Suprapubic skin (tissue), 3 donors: ENCODE measurements at regions not wholly inside any gene's neighbourhood (a gene's known extent, or its start where the extent isn't known, plus 50 kb on each side); places are given as distances from the start of the nearest gene placed in this dataset.

Source experiments
- CTCF ChIP-seq, 2 donors: fragments of 200-600 bp in 1 of 2; fragments of 450-650 bp in 1 of 2; sonication (generic) in 1 of 2; IDR thresholded peaks; one replicate each; pipeline ENCODE4 v1.5.1; 2016 to 2019; ENCODE audit warnings: antibody characterized with exemption in 2 of 2, mild to moderate bottlenecking in 1 of 2, moderate library complexity in 1 of 2
- POLR2A ChIP-seq, 2 donors: fragments of 450-650 bp; IDR thresholded peaks; one replicate each; pipeline ENCODE4 v1.6.1; 2017; ENCODE audit warnings: antibody characterized with exemption in 2 of 2, mild to moderate bottlenecking in 2 of 2, moderate library complexity in 2 of 2

DNA sequence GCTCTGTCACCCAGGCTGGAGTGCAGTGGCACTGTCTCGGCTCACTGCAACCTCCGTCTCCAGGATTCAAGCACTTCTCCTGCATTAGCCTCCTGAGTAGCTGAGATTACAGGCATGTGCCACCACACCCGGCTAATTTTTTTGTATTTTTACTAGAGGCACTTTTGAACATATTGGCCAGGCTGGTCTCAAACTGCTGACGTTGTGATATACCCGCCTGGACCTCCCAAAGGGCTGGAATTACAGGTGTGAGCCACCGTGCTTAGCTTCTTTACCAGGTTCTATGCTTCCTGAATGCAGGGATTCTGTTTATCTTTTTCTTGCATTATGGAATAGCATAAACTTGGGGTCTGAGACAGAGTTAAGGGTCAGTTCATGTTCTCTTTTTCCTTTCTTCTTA lies 317.9 kb upstream of the RBFOX1 start:
- TF ChIP-seq CTCF (IDR thresholded peaks at IDR 0.05) (no peak), POLR2A (IDR thresholded peaks at IDR 0.05) (no peak)
